ENCODE measurements at regions not wholly inside any gene's neighbourhood (a gene's known extent, or its start where the extent isn't known, plus 50 kb on each side); places are given as distances from the start of the nearest gene placed in this dataset.

- TF ChIP-seq ELF1 (CRISPR knock-in tag; IDR thresholded peaks at IDR 0.05) (no peak), MAFF (IDR thresholded peaks at IDR 0.05; ENCODE audit: low read depth, low read length) (no peak), ZBTB26 (CRISPR knock-in tag; IDR thresholded peaks at IDR 0.05; ENCODE audit: borderline replicate concordance) (no peak), MTA1 (CRISPR knock-in tag; IDR thresholded peaks at IDR 0.05; ENCODE audit: borderline replicate concordance) (no peak), SETDB1 (CRISPR knock-in tag; IDR thresholded peaks at IDR 0.05; ENCODE audit: borderline replicate concordance) (no peak), EZH2 (conservative IDR thresholded peaks at IDR 0.05; ENCODE audit: low read depth, low read length) (no peak), CTCF (CRISPR knock-in tag; IDR thresholded peaks at IDR 0.05) (no peak), BHLHE40 (IDR thresholded peaks at IDR 0.05; ENCODE audit: low read length) (no peak), ZNF12 (CRISPR knock-in tag; IDR thresholded peaks at IDR 0.05) (no peak)
These were observed 168.0 kb downstream of the PHLDA1 start for GRCh38 chr12:75863533-75863932.
